ENCODE measurements at regions not wholly inside any gene's neighbourhood (a gene's known extent, or its start where the extent isn't known, plus 50 kb on each side); places are given as distances from the start of the nearest gene placed in this dataset.
"Not testable (repeated sequence)": the region's sequence is repeated elsewhere in the genome, so short reads cannot be mapped to it uniquely, and the experiment has no call there.

- H3K4me3 ChIP-seq (ENCODE audit: low read depth, low read length) = no peak overlapping the region
- DNase-seq (ENCODE audit: low read depth) = no peak
Observed at GRCh38 chr6:27568226-27568897, 95.5 kb upstream of the ZNF184 start.

DNA sequence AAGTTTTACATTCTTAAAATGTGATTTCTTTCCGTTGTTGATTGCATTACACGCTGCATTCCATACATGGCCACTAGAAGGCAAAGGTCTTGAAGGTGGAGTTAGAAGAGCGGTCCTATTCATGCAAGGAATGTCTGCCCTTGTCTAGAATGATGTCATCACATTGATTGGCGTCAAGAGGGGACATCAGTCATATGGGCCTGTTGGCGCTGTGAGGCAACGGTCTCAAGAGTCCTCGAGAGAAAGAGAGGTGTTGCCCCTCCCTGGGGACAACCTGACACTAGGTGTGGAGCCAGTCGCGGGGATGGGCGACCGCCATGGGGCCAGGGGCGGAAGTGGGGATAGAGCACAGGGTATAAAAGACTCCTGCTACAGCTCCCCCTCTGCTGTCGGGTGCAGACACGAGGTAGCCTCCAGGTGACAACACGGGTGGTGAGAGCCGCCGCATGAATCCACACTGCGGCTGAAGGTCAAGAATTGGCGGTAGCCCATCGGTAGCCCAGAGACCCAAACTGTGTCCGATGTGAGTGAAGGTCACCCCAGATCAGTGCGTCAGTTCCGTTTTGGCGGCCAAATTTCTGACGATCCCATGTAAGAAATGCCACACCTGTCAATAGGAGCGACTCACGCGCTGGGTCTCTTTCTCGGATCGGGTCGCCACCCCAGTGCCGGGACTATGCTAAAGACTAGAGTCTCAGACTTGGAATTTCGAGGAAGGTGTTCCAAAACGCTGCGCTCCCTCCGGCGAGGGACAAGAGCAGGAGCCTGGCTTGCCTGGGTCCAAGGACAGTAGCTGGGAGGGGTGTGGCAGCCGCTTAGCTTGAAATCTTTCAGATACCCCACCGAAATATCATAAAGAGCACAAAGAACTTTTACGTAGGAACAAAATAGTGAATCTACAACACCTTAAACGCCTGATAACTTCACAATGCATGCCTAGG, 93.2 kb upstream of the ZNF184 start:
- H3K4me3 ChIP-seq (ENCODE audit: low read depth, low read length) = no peak overlapping the region
- DNase-seq (ENCODE audit: low read depth) = no peak

GRCh38 chr6:27562027-27562410, 89.1 kb upstream of the ZNF184 start:
- no peak overlapping the region for H3K4me3 ChIP-seq (ENCODE audit: low read depth, low read length)
- no peak for DNase-seq (ENCODE audit: low read depth)

- peak overlapping the region; percentile 18 for H3K4me3 ChIP-seq (ENCODE audit: low read depth, low read length)
- DNase-seq (ENCODE audit: low read depth) = no peak
Observed at GRCh38 chr6:27558028-27558724, 85.3 kb upstream of the ZNF184 start.

GRCh38 chr6:27556406-27556805, 83.5 kb upstream of the ZNF184 start:
- H3K4me3 ChIP-seq (ENCODE audit: low read depth, low read length) = no peak overlapping the region
- DNase-seq (ENCODE audit: low read depth) = no peak

DNA sequence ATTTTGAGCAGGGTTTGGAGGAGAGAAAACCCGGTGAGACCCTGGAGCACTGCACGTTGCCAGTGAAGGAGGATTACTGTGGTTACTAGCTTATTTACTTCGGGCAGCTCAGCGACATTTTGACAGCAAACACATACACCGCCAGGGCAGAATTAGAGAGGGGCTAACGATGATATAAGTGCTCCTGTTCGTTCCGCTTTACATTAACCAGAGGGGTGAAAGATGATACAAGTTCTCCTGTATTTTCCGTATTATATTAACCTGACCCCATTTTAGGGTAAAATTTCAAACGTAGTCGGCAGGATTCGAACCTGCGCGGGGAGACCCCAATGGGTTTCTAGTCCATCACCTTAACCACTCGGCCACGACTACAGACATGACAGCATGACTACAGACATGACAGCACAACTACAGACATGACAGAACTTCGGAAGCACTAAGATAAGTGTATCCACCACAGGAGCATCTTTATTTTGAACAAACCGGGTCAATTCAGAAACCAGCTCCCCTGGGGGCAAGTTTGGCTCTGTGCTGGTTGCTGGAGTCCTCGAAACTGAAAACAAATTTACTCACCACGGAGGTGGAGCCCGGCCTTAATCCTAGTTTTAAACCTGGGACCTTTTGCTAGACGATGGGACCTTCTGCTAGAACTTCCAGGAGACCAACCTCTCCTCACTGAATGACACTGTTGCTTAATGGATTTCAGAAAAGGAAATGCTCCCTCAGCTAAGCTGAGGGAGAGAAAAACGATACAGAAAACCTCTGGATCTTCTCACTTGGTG, 80.4 kb upstream of the ZNF184 start:
- H3K4me3 ChIP-seq (ENCODE audit: low read depth, low read length) = peak overlapping the region; percentile 21
- no peak for DNase-seq (ENCODE audit: low read depth)

DNA sequence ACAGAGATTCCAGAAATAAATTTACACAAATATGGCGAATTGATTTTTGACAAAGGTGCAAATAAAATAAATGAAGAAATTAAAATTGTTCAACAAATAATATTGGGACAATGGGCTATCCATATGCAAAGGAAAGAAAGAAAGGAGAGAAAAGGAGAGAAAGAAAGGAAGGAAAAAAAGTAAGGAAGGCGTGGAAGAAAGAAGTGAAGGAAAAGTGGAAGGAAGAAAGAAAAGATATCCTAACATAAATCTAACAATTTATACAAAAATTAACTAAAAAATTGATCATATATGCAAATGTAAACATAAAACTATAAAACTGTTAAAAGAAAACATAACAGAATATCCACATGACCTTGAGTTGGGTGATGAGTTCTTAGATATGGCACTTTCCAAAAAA, 78.7 kb upstream of the ZNF184 start:
- no peak overlapping the region for H3K4me3 ChIP-seq (ENCODE audit: low read depth, low read length)
- DNase-seq (ENCODE audit: low read depth) = no peak

GRCh38 chr6:27550692-27551091, 77.8 kb upstream of the ZNF184 start:
- no peak overlapping the region for H3K4me3 ChIP-seq (ENCODE audit: low read depth, low read length)

DNA sequence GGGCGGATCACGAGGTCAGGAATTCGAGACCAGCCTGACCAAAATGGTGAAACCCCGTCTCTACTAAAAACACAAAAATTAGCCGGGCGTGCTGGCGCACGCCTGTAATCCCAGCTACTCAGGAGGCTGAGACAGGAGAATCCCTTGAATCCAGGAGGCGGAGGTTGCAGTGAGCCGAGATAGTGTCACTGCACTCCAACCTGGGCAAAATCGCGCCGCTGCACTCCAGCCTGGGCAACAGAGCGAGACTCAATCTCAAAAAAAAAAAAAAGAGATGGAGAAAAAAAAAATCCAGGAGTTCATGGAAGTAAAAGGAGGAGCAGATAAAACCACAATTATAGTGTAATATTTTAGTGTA, 76.3 kb upstream of the ZNF184 start:
- H3K4me3 ChIP-seq (ENCODE audit: low read depth, low read length); DNase-seq (ENCODE audit: low read depth): not testable (repeated sequence)

More at GRCh38 chr6:27550692-27551091, 77.8 kb upstream of the ZNF184 start:
- DNase-seq (ENCODE audit: low read depth) = no peak

GRCh38 chr6:27547157-27548075, 74.5 kb upstream of the ZNF184 start:
- no peak for DNase-seq (ENCODE audit: low read depth)
- peak overlapping the region; percentile 47 for H3K4me3 ChIP-seq (ENCODE audit: low read depth, low read length)

DNA sequence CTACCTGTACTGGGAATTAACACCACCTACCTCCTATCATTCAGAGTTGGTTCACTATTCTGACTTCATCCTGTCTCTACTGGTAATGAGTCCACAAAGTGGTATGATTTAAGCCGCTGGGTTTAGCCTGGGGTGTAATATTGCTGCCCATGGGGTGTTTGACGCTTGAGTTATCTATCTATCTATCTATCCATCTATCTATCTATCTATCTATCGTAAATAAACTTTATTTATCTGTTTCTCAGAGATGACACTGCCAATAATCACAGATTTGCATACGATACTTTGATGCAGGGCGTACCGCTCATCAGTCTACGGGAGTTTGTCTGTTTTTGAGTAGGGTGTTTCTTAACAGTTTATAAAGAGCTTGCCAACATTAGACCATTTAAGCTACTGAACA, 73.6 kb upstream of the ZNF184 start:
- DNase-seq (ENCODE audit: low read depth) = no peak
- no peak overlapping the region for H3K4me3 ChIP-seq (ENCODE audit: low read depth, low read length)

DNA sequence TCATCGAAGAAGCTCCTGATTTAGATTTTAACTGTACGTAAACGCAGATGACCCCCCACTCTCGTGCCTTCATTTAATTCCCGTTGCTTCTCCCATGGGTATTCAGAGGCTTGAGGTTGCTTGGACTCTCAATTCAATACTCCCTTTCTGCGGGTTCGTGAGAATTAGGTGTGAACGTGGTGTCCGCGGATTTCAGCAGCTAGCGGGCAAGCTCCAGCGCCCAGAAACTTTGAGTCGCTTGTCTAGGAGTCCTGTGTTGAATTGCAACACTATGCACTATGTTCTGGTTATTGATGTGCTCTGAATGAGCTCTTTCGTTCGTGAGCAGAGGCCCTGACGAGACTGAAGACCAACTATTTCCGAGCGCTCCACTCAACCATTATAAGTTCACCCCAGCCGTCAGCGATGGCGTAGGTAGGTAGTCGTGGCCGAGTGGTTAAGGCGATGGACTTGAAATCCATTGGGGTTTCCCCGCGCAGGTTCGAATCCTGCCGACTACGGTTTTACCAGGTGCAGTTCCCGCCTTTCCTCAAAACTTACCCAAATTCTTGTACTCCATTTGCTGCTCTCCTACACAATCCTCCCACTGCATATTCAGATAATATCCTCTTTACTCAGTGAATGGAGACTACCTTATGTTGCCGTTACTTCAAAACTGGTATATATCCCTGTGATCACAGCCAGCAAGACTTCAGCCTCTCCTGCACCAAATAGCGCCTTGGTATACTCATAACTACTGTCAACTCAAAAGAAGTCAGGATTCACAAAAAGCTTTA, 72.6 kb upstream of the ZNF184 start:
- DNase-seq (ENCODE audit: low read depth) = no peak
- H3K4me3 ChIP-seq (ENCODE audit: low read depth, low read length) = peak overlapping the region; percentile 43

GRCh38 chr6:27544612-27545260, 71.8 kb upstream of the ZNF184 start:
- H3K4me3 ChIP-seq (ENCODE audit: low read depth, low read length) = peak overlapping the region; percentile 43
- DNase-seq (ENCODE audit: low read depth) = no peak

- DNase-seq (ENCODE audit: low read depth) = not testable (repeated sequence)
- H3K4me3 ChIP-seq (ENCODE audit: low read depth, low read length) = peak overlapping the region; percentile 43
Observed at GRCh38 chr6:27544135-27544534, 71.2 kb upstream of the ZNF184 start.

DNA sequence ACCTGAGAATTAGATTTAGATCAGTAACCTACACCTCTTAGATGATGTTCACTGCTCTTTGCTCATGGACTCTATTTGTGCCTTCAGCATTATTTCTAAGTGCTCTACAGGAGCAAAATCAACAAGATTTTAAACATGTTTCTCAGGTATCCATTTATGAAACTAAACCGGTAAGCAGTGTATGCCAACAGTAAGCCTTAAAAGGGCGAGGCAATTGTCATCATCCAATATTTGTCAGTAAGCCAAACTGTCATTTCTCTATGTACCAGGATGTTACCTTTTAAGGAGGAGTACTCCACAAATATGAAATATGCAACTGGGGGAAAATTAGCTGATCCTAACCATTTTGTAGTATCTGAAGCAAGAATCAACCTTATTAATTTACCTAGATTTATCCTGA, 69.6 kb upstream of the ZNF184 start:
- H3K4me3 ChIP-seq (ENCODE audit: low read depth, low read length) = no peak overlapping the region
- DNase-seq (ENCODE audit: low read depth) = no peak

GRCh38 chr6:27541933-27542297, 69.0 kb upstream of the ZNF184 start:
- no peak overlapping the region for H3K4me3 ChIP-seq (ENCODE audit: low read depth, low read length)
- DNase-seq (ENCODE audit: low read depth) = no peak

- no peak overlapping the region for H3K4me3 ChIP-seq (ENCODE audit: low read depth, low read length)
- no peak for DNase-seq (ENCODE audit: low read depth)
Observed at GRCh38 chr6:27541212-27541932, 68.5 kb upstream of the ZNF184 start.

All from skeletal muscle cell (primary cell).